ENCODE measurements at regions not wholly inside any gene's neighbourhood (a gene's known extent, or its start where the extent isn't known, plus 50 kb on each side); places are given as distances from the start of the nearest gene placed in this dataset.

DNA sequence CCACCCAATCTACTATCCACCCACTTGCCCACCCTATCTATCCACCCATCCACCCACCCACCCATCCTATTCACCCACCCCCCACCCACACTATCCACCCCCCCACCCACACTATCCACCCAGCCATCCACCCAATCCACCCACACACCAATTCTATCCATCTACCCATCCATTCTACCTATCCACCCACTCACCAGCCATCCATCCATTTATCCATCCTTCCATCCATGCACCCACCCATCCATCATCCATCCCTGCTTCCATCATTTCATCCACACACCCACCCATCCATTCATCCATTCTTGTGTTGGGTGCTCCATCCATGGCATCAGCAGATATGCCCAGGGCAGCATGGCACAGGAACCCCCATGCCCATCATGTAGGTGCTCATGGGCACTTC, 1206.6 kb downstream of the BRD1 start:
- TF ChIP-seq ZNF138 (tag by site-specific recombination; IDR thresholded peaks at IDR 0.05; ENCODE audit: borderline replicate concordance) (no peak), ZNF843 (tag by site-specific recombination; IDR thresholded peaks at IDR 0.05) (no peak), ZNF394 (tag by site-specific recombination; IDR thresholded peaks at IDR 0.05; ENCODE audit: borderline replicate concordance) (no peak)
